ENCODE measurements at regions not wholly inside any gene's neighbourhood (a gene's known extent, or its start where the extent isn't known, plus 50 kb on each side); places are given as distances from the start of the nearest gene placed in this dataset.

- TF ChIP-seq CTCF (IDR thresholded peaks at IDR 0.05 in 2 of 3, conservative IDR thresholded peaks at IDR 0.05 in 1 of 3; ENCODE audit: borderline replicate concordance in 1 of 3, insufficient read depth in 1 of 3, low read depth in 2 of 3, low read length in 2 of 3): no peak
- no peak for TF ChIP-seq POLR2AphosphoS5 (IDR thresholded peaks at IDR 0.05; ENCODE audit: low read depth, low read length)
- no peak for TF ChIP-seq YY1 (IDR thresholded peaks at IDR 0.05; ENCODE audit: extremely low read depth, insufficient replicate concordance, low read depth, low read length)
- no peak for TF ChIP-seq EZH2 (IDR thresholded peaks at IDR 0.05)
- TF ChIP-seq POLR2A (IDR thresholded peaks at IDR 0.05; ENCODE audit: borderline replicate concordance, extremely low read depth, insufficient read depth, insufficient read length): no peak
- TF ChIP-seq CEBPB (IDR thresholded peaks at IDR 0.05; ENCODE audit: low read depth): no peak
- no peak for TF ChIP-seq SP1 (IDR thresholded peaks at IDR 0.05; ENCODE audit: low read depth)
Observed at GRCh38 chr6:164216839-164217238, 802.3 kb downstream of the QKI start.
